GM21825 (cell line): ENCODE measurements at regions not wholly inside any gene's neighbourhood (a gene's known extent, or its start where the extent isn't known, plus 50 kb on each side); places are given as distances from the start of the nearest gene placed in this dataset.
"Not testable (repeated sequence)": the region's sequence is repeated elsewhere in the genome, so short reads cannot be mapped to it uniquely, and the experiment has no call there.

ENCODE experiments used
- ATAC-seq: cut with Tn5 transposase; IDR thresholded peaks from one replicate; pipeline ENCODE4 v1.9.1; 2021; ENCODE audit warnings: mild to moderate bottlenecking, moderate library complexity; ENCODE audit not compliant: unreplicated experiment

DNA sequence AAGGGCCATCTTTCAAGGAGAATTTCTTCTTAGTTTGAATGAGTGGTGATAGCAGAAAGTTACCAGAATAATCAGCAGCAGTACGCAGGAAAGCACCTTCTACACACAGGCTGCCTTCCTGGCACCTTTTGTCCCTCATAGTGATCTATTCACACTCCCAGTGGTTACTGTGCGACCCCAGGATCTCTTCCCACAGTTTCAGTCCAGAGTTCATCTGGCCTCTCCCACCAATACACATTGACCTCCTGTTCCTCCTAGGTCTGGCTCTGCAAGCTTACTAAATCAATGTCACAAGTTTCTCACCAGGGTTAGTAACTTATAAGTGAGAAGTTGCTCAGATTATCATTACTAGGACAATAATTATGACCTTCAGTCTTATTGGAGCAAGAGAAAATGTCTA lies 99.1 kb upstream of the PIK3R1 start:
- no peak for ATAC-seq

- no peak for ATAC-seq
Observed at GRCh38 chr5:68115584-68115983, 100.0 kb upstream of the PIK3R1 start.

DNA sequence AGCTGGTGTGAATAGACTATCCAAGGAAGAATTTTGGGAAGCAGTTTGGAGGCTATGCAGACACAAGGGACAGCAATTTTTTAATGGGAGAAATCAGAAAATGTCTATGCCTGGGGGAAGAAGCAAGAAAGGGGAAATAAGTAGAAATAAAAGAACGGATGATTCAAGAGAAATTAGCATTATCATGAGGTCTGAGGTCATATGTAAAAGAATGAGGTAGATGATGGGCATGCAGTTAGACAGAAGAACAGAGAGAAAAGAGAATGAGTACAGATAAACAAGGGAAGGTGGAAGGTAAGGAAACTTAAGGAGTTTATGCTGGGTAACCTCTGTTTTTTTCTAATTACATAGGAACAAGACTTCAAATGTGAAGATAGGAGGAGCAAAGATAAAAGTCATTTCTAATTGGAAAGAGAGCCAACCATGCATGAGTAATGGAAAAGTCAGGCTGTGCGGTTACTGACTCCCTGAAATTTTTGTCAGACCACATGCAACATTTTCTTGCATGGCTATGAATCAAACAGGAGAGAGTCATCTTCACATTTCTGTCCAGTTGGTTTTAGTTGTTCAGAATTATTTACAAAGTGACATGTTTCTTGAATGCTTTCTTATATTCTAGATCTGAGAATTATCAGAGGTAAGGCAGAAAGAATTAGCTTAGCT lies 101.0 kb upstream of the PIK3R1 start:
- no peak for ATAC-seq

GRCh38 chr5:68112658-68113057 lies 102.9 kb upstream of the PIK3R1 start:
- no peak for ATAC-seq

- no peak for ATAC-seq
Observed at GRCh38 chr5:68110894-68111293, 104.7 kb upstream of the PIK3R1 start.

GRCh38 chr5:68110264-68110663 lies 105.3 kb upstream of the PIK3R1 start:
- no peak for ATAC-seq

DNA sequence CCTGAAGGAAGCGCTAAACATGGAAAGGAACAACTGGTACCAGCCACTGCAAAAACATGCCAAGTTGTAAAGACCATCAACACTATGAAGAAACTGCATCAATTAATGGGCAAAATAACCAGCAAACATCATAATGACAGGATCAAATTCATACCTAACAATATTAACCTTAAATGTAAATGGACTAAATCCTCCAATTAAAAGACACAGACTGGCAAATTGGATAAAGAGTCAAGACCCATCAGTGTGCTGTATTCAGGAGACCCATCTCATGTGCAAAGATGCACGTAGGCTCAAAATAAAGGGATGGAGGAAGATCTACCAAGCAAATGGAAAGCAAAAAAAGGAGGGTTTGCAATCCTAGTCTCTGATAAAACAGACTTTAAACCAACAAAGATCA lies 111.3 kb upstream of the PIK3R1 start:
- not testable (repeated sequence) for ATAC-seq

GRCh38 chr5:68103297-68103696 lies 112.3 kb upstream of the PIK3R1 start:
- not testable (repeated sequence) for ATAC-seq

DNA sequence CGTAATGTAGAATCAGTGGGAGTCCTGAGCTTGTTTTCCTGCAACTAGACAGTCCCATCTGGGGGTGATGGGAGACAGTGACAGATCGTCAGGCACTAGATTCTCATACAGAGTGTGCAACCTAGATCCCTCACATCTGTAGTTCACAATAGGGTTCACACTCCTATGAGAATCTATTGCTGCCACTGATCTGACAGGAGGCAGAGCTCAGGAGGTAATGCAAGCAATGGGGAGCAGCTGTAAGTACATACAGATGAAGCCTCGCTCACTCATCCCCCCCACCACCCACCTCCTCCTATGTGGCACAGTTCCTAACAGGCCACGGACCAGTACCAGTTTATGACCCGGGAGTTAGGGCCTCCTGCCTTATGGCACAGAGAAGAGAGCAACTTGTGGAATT lies 116.2 kb upstream of the PIK3R1 start:
- ATAC-seq: no peak

DNA sequence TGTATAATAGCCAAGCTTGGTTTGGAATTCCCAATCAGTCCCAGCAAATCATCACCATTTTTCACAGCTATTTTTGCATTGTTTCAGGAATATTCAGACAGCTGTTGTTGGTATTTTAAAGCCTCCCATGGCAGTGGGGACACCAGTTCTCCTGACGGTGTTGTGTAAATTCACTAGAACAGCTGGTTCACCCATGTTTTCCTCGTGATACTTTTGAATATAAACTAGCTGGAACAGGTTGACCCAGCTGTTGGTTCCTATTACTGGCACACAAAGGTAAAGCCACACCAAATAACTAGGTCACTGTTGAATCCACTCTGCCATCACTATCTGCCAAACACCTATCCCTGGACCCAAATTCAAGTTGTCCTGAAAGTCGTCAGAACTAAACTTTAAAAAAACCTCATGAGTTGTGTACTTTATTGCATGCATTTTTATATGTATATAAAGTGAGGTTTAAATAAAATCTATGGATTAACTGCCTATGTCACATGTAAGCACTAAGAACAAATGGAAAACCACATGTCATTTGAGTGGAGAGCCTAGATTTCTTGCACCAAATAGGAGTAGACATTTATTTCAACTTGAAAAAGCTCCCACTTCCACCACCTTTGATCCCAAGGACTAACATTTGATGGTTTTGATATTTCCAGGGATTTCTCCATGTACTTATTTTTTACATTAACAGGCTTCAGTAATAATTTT lies 121.9 kb upstream of the PIK3R1 start:
- no peak for ATAC-seq

DNA sequence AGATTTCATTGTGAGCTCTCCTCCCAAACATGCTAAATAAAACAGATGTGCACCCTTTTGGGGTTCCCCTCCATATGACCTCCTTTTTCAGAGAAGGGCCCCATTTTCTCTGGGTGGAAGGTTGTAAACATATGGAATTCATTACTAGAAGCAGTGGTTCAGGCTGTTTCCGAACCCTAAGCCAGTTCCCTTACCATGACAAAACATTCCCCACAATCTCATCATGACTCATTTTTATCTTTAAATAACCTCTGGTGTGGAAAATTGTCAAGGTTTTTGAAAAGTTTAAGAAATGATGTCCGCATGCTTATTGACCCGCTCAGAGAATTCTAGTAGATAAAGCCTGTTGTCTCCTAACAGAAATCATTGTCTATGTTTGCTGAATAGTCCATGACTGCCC lies 127.3 kb upstream of the PIK3R1 start:
- ATAC-seq: no peak

DNA sequence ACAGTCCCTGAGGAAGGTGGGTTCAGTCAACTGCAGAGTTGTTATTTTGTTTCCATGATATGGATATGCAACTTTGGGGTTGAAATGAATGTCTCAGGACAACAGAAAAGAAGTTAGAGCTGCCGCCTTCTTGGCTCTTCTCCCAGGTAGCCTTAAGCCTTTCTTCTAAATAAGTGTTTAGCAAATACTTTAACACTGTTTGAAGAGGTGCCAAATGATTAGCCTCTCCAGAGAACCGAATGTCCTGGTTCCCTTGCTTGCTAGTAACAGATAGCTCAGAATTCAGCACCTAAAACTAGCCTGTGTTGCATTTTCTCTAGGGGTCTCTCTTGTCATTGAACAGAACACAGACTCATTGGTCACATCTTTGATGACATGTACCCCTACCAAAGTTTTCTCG lies 127.7 kb upstream of the PIK3R1 start:
- ATAC-seq: no peak

DNA sequence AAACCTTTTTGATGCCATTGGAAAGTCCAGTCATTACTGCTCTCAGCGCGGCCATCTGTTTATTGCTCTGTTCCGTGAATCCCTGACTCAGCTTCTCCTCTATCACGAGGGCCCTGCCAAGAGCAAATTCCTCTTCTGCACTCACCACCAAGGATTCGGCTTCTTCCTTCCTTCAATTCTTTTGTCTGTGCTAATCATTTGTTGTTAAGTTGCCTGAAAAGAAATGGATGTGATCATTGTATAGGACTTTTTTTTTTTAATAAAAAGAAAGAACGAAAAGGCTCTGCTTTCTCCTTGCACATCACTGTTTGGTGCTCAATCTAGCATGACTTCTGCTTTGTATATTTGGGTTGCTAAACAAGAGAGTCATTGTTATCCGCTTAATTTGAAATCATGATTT lies 128.7 kb upstream of the PIK3R1 start:
- no peak for ATAC-seq

DNA sequence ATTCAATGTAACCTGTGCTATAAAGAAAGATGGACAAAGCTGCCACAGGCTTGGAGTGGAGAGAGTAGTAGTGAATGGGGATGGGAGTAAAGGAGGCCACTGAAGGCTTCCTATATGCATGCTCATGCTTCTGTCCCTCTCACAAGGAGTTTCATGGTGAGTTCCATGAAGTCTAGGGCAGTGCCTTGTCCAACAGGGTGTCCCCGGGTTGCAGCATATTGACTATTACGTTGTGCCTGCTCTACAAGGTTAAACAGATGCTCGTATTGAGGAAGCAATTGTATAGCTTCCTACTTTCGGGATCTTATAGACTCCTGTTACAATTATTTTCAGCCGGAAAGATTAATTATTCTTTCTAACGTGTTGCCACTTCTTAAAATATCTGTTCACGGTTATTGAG lies 129.1 kb upstream of the PIK3R1 start:
- ATAC-seq: no peak

DNA sequence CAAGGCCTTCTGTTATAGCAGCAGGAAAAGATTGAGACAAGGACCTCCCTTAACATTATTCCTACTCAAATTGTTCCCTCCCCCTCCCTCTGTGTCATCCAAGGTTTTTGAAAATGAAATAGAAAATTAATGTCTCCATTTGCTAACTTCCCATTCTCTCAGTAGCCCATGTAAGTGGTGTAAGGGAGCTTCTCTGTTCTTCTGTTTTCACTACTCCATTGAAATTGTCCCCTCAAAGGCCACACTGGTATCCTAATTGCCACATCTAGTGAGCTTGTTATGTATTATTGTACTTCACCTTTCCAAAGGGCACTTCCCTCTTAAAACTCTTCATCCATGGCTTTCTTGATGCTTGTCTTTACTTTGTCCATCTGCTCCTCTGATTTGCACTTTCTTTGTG lies 131.2 kb upstream of the PIK3R1 start:
- ATAC-seq: no peak

DNA sequence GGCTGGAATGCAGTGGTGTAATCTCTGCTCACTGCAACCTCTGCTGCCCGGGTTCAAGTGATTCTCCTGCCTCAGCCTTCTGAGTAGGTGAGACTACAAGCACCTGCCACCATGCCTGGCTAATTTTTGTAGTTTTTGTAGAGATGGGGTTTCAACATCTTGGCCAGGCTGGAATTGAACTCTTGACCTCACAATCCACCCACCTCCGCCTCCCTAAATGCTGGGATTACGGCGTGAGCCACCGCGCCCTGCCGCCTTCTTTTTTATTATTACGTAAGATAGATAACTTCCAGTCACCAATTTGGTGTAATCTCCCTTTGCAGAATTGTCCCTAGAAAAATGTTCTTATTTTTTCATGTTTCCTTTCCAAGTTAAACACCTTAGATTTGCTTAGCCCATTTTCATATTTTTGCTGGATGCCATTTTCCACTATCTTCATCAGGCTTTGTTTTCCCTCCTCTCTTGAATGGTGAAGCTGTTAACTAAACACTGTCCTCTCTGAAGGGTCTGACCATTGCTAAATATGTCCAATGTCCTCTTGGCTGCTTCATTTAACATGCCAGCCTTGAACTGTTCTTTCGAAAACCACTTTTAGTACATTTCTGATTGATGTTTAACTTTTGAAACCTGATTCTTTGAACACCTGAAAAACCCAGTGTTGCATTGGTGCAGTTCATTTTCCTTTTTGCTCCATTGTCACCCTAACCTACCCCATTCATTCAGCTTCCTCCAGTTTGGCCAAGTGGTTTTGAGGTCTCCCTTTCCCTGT lies 135.1 kb upstream of the PIK3R1 start:
- ATAC-seq: no peak

GRCh38 chr5:68077349-68077894 lies 138.1 kb upstream of the PIK3R1 start:
- no peak for ATAC-seq

- no peak for ATAC-seq
Observed at GRCh38 chr5:68074633-68075032, 140.9 kb upstream of the PIK3R1 start.

DNA sequence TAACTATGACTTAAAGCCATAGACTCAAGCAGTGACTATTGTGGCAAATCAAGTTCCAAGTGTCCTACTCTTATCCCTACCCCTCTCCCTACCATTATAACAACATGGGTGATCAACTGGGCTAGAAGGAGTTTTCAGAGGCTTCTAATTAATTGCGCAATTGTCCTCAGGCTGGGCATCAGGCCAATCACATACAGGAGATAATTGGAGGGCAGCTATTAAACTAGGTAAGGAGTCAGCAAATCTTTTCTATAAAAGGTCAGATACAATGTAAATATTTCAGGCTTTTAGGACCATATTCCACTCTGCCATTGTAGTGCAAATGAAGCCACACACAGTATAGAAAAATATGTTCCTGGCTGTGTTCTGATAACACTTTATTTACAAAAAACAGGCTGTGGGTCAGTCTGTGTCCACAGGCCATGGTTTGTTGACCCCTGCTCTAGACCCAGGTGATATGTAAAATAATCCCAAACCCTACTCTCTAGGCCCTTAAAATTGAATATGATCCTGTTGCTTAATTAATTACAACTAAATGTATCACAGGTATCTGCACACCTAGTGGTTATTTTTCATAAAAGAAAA lies 141.4 kb upstream of the PIK3R1 start:
- ATAC-seq: no peak

GRCh38 chr5:68071736-68072135 lies 143.8 kb upstream of the PIK3R1 start:
- no peak for ATAC-seq

DNA sequence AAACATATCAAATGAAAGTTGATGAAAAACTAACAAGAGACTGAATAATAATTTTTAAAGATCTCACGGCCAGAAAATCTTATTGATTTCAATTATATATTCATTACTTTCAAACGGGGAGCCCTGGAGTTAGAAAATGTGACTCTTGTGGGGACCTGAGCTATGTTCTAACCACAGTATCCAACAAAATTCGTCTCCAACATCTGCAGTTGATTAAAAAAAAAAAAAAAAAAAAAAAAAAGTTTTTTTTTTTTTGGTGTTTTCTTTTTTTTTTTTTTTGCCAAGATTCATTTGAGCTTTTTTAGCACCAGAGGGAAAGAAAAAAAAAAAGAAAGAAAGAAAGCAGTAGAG lies 144.3 kb upstream of the PIK3R1 start:
- ATAC-seq: no peak
